Upper lobe of left lung (tissue), 6 donors: ENCODE measurements at regions not wholly inside any gene's neighbourhood (a gene's known extent, or its start where the extent isn't known, plus 50 kb on each side); places are given as distances from the start of the nearest gene placed in this dataset.

ENCODE experiments used
- ATAC-seq, 2 donors: fragments of 200-7000 bp; cut with Tn5 transposase; one replicate each; pipeline ENCODE4 v1.9.1; 2022; ENCODE audit warnings: mild to moderate bottlenecking in 2 of 2, moderate library complexity in 2 of 2; ENCODE audit not compliant: low FRiP score in 2 of 2
- DNase-seq, 2 donors: peaks; one replicate each; pipeline ENCODE4 v3.0.0-alpha.2; 2019 to 2020
- H3K27ac ChIP-seq, 4 donors: fragments of 200-600 bp; sonication (generic); one replicate each; pipeline ENCODE4 v1.5.1; 2016 to 2019
- H3K27me3 ChIP-seq, 4 donors: fragments of 200-600 bp; sonication (generic); one replicate each; pipeline ENCODE4 v1.5.1; 2017 to 2019
- H3K36me3 ChIP-seq, 4 donors: fragments of 200-600 bp; sonication (generic); one replicate each; pipeline ENCODE4 v1.5.1; 2016 to 2019
- H3K4me1 ChIP-seq, 4 donors: fragments of 200-600 bp; sonication (generic); one replicate each; pipeline ENCODE4 v1.5.1; 2018 to 2019
- H3K4me3 ChIP-seq, 4 donors: fragments of 200-600 bp; sonication (generic); one replicate each; pipeline ENCODE4 v1.5.1; 2017 to 2019; ENCODE audit warnings: mild to moderate bottlenecking in 2 of 4, moderate library complexity in 1 of 4
- H3K9me3 ChIP-seq, 4 donors: fragments of 200-600 bp; sonication (generic); one replicate each; pipeline ENCODE4 v1.5.1; 2018 to 2019
- EP300 ChIP-seq, 4 donors: sonication (generic); formaldehyde crosslinking; IDR thresholded peaks; one replicate each; pipeline ENCODE4 v1.5.1; 2017; ENCODE audit warnings: antibody characterized with exemption in 4 of 4, control low read depth in 2 of 4
- POLR2A ChIP-seq, 4 donors: fragments of 450-650 bp; IDR thresholded peaks; one replicate each; pipeline ENCODE4 v1.5.1; 2016 to 2017; ENCODE audit warnings: antibody characterized with exemption in 4 of 4, mild to moderate bottlenecking in 2 of 4
- POLR2AphosphoS5 ChIP-seq, 2 donors: sonication (generic); formaldehyde crosslinking; IDR thresholded peaks; one replicate each; pipeline ENCODE4 v1.5.1; 2017; ENCODE audit warnings: antibody characterized with exemption in 2 of 2
- WGBS, 2 donors: methylation state at CpG; one replicate each; pipeline ENCODE4 v1.1.5; 2017 to 2018; 5-methylcytosine and 5-hydroxymethylcytosine counted together
- TF ChIP-seq, protein P1 (sequence below), 6 experiments: fragments of 450-650 bp in 4 of 6; fragments of 200-600 bp in 2 of 6; sonication (generic) in 2 of 6; IDR thresholded peaks; one replicate each; pipeline ENCODE4 v1.5.1; 2016 to 2019; ENCODE audit warnings: antibody characterized with exemption in 6 of 6
- donor health status: DM: no; HTN: no; CAD: no; lungs with moderate emphysema.
- donor health status: DM: no; HTN: yes; CAD: no; lungs with severe emphysema.

DNA sequence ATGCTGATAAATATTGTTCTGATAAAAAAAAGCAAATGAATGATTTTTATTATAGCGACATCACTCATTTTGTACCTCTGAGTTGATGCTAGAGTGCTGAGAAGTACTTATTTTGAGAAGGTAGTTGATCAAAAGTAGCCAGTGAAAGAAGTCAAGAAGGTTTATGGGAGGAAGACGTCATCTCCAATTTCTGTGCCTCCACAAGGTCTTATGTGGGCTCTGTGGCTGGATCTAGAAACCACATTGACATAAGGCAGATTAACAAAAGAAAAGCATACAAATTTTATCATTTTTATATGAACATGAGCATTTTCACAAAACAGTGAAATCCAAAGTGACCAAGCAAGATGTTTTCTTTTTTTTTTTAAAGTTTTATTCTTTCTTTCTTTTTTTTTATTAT, 289.5 kb upstream of the FAR2 start:
- Histone ChIP-seq H3K4me3 (no peak overlapping the region), H3K9me3 (no peaks in the 10 kb centered on the region), H3K27me3 (no peaks in the 10 kb centered on the region), H3K4me1 (no peaks in the 10 kb centered on the region), H3K27ac (no peak overlapping the region), H3K36me3 (no peaks in the 10 kb centered on the region)
- 79 to 81% methylated on average over 2 of the region's 2 CpGs for WGBS, 2 donors
- no peak for DNase-seq
- no peak for ATAC-seq
- no peak for TF ChIP-seq EP300 (IDR thresholded peaks at IDR 0.05)
- TF ChIP-seq POLR2AphosphoS5 (IDR thresholded peaks at IDR 0.05): no peak
- TF ChIP-seq, protein P1, sequence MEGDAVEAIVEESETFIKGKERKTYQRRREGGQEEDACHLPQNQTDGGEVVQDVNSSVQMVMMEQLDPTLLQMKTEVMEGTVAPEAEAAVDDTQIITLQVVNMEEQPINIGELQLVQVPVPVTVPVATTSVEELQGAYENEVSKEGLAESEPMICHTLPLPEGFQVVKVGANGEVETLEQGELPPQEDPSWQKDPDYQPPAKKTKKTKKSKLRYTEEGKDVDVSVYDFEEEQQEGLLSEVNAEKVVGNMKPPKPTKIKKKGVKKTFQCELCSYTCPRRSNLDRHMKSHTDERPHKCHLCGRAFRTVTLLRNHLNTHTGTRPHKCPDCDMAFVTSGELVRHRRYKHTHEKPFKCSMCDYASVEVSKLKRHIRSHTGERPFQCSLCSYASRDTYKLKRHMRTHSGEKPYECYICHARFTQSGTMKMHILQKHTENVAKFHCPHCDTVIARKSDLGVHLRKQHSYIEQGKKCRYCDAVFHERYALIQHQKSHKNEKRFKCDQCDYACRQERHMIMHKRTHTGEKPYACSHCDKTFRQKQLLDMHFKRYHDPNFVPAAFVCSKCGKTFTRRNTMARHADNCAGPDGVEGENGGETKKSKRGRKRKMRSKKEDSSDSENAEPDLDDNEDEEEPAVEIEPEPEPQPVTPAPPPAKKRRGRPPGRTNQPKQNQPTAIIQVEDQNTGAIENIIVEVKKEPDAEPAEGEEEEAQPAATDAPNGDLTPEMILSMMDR (IDR thresholded peaks at IDR 0.05): no peak
- no peak for TF ChIP-seq POLR2A (IDR thresholded peaks at IDR 0.05)

DNA sequence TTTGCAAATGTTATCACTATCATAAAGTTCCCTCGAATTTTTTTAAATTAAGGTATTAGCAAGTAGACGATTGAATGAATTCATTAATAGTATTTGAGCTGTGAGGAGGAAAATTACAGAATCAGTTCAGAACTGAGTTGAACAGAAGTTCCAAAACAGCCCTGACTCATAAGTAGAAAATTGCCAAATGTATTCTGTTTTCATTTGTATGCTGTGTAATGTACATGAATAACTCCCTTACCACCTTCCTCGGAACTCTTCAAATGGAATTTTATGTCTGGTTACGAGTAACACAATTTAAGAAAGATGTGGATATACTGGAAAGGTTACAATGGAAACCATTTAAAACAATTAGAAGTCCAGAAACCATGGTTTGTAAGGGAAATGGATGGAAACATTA, 283.3 kb upstream of the FAR2 start:
- Histone ChIP-seq H3K9me3 (no peaks in the 10 kb centered on the region), H3K27ac (no peak overlapping the region), H3K4me3 (no peak overlapping the region), H3K36me3 (no peaks in the 10 kb centered on the region), H3K4me1 (no peaks in the 10 kb centered on the region), H3K27me3 (no peaks in the 10 kb centered on the region)
- ATAC-seq (no peak), DNase-seq (no peak)
- WGBS, 2 donors: 63 to 68% methylated on average over 4 of the region's 4 CpGs
- TF ChIP-seq, protein P1 (IDR thresholded peaks at IDR 0.05): no peak
- TF ChIP-seq POLR2A (IDR thresholded peaks at IDR 0.05) (no peak), EP300 (IDR thresholded peaks at IDR 0.05) (no peak), POLR2AphosphoS5 (IDR thresholded peaks at IDR 0.05) (no peak)

DNA sequence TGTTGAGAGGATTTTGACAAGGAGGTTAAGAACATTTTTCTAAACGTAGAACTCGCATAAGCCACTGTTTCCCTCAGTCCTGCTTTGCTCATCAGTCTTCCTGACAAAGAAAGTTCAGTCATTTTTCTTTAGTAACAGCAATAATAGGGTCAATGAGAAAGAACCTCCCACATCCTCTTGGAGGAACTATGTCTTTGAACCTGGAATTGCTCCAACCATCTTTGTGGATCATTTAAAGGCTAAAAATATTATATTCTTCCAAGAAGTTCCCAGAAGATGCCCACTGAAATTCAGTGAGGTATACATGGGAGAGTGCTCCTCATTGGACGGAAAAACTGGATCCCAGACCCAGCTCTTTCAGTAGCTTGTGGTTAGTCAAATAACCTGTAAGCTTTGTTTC, 282.8 kb upstream of the FAR2 start:
- ATAC-seq (no peak), DNase-seq (no peak)
- WGBS, 2 donors: 53 to 56% methylated on average over 3 of the region's 3 CpGs
- Histone ChIP-seq H3K4me3 (no peak overlapping the region), H3K9me3 (no peaks in the 10 kb centered on the region), H3K27ac (no peak overlapping the region), H3K27me3 (no peaks in the 10 kb centered on the region), H3K4me1 (no peaks in the 10 kb centered on the region), H3K36me3 (no peaks in the 10 kb centered on the region)
- TF ChIP-seq POLR2A (IDR thresholded peaks at IDR 0.05) (no peak), POLR2AphosphoS5 (IDR thresholded peaks at IDR 0.05) (no peak), EP300 (IDR thresholded peaks at IDR 0.05) (no peak)
- TF ChIP-seq, protein P1 (IDR thresholded peaks at IDR 0.05): no peak

DNA sequence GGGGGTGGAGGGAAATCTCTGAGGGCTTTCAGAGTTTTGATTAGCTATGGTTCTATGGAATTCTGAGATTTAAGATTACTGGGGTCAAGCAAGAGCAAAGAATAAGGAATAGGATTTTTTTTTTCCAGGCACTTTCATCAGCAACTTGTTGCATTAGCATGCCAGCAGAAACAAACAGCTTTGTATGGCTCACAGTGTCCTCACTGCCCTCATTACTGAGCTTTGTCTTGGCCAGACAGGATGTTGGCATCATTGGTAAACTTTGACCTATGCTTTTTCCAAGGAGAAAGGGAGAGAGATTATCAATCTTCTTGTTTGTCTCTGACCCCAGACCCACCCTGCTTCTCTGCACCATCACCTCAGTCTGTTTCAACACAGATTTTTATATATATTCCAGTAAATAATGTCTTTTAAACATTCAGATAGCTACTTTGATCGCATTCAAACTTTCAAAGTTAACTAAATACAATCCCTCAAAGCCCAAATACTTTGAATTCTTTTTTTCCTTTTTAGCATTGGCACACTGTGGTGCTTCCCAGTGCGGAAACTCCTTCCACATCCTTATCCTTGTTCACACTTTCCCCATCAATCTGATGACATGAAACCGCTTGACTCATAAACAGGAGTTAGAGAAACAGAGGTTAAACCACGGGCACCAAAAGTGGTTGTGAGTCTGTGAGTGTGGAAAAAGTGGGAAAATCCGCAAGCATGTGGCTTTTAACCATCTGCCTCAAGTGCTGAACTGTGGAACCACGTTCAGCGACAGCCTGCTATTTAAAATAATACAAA, 282.2 kb upstream of the FAR2 start:
- no peak overlapping the region for H3K4me3 ChIP-seq
- TF ChIP-seq POLR2A (IDR thresholded peaks at IDR 0.05) (no peak), EP300 (IDR thresholded peaks at IDR 0.05) (no peak), POLR2AphosphoS5 (IDR thresholded peaks at IDR 0.05) (no peak)
- TF ChIP-seq, protein P1 (IDR thresholded peaks at IDR 0.05): no peak
- DNase-seq: no peak
- no peaks in the 10 kb centered on the region for H3K9me3 ChIP-seq
- H3K4me1 ChIP-seq: peaks cover 0 to under 1% (median 0%) of the 10 kb centered on the region in 4 donors
- no peaks in the 10 kb centered on the region for H3K36me3 ChIP-seq
- WGBS, 2 donors: 76 to 78% methylated on average over 7 of the region's 7 CpGs
- ATAC-seq: no peak
- H3K27me3 ChIP-seq: no peaks in the 10 kb centered on the region
- no peak overlapping the region for H3K27ac ChIP-seq

DNA sequence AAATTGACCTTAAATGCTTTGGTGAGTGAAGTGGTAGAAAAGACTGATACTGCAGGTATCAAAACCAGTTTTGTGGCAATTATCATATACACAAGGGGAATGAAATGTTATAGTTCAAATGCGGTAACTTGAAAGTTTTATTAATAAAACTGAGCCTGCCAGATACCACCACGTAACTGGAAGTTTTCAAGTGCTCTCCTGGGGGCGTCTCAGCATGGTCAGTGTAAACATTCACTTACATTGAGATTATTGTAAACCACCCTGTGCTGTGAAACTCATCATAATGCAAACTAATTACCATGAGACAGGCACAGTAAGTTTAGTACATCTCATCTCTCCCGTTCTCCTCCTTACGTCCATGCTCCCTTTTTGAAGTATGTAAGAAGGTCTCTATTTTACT, 280.7 kb upstream of the FAR2 start:
- 73 to 75% methylated on average over 5 of the region's 5 CpGs for WGBS, 2 donors
- no peaks in the 10 kb centered on the region for H3K27me3 ChIP-seq
- DNase-seq (no peak), ATAC-seq (no peak)
- no peaks in the 10 kb centered on the region for H3K36me3 ChIP-seq
- no peaks in the 10 kb centered on the region for H3K9me3 ChIP-seq
- no peak overlapping the region for H3K4me3 ChIP-seq
- no peak overlapping the region for H3K27ac ChIP-seq
- TF ChIP-seq POLR2AphosphoS5 (IDR thresholded peaks at IDR 0.05): no peak
- no peak for TF ChIP-seq EP300 (IDR thresholded peaks at IDR 0.05)
- no peak for TF ChIP-seq POLR2A (IDR thresholded peaks at IDR 0.05)
- TF ChIP-seq, protein P1 (IDR thresholded peaks at IDR 0.05): no peak
- H3K4me1 ChIP-seq: peaks cover 0 to 8% (median 0%) of the 10 kb centered on the region in 4 donors
